ENCODE measurements at regions not wholly inside any gene's neighbourhood (a gene's known extent, or its start where the extent isn't known, plus 50 kb on each side); places are given as distances from the start of the nearest gene placed in this dataset.
"Not testable (repeated sequence)": the region's sequence is repeated elsewhere in the genome, so short reads cannot be mapped to it uniquely, and the experiment has no call there.

DNA sequence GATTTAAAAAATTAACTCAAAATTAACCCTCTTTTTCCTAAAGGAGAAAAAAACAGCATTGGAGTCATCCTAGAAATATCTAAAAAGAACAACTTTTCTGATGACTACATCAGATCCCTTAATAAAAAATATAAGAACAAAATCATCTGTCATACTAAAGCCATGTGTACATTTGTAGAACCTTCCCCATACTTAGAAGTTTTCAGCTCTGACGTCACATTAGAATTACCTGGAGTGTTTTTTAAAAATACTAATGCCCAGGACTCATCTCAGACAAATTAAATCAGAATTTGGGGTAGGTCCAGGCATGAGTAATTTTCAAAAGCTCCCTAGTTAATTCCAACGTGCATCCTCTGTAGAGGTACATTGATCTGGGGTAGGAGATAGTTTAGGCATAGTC, 598.0 kb downstream of the DSC3 start:
- no peak for DNase-seq (ENCODE audit: unreplicated experiment)
- Mint-ChIP-seq H3K4me3 (ENCODE audit: unreplicated experiment) (no peak overlapping the region), H3K27me3 (ENCODE audit: insufficient read depth, unreplicated experiment) (peaks cover 9% of the 10 kb centered on the region), H3K9me3 (ENCODE audit: unreplicated experiment) (no peaks in the 10 kb centered on the region), H3K36me3 (ENCODE audit: insufficient read depth, unreplicated experiment) (no peaks in the 10 kb centered on the region), H3K27ac (ENCODE audit: low read depth, unreplicated experiment) (no peak overlapping the region), H3K4me1 (ENCODE audit: insufficient read depth, unreplicated experiment) (no peaks in the 10 kb centered on the region)
- intact Hi-C loops (cut with micrococcal nuclease) = no loop called here
- ChIA-PET CTCF (no interaction called here), POLR2A (no interaction called here)
- no TSS peak for BruUV-seq (replicated peaks)
- TF ChIP-seq CTCF (IDR thresholded peaks at IDR 0.05; ENCODE audit: unreplicated experiment) = no peak

DNA sequence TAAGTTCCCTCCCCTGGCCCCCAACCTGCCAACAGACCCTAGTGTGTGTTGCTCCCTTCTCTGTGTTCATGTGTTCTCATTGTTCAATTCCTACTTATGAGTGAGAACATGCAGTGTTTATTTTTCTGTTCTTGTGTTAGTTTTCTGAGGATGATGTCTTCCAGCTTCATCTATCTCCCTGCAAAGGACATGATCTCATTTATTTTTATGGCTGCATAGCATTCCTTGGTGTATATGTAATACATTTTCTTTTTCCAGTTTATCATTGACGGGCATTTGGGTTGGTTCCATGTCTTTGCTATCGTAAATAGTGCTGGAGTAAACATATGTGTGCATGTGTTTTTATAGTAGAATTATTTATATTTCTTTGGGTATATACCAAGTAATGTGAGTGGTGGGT, 602.2 kb downstream of the DSC3 start:
- Mint-ChIP-seq H3K9me3 (ENCODE audit: unreplicated experiment) (no peaks in the 10 kb centered on the region), H3K27me3 (ENCODE audit: insufficient read depth, unreplicated experiment) (no peaks in the 10 kb centered on the region), H3K27ac (ENCODE audit: low read depth, unreplicated experiment) (no peak overlapping the region), H3K36me3 (ENCODE audit: insufficient read depth, unreplicated experiment) (no peaks in the 10 kb centered on the region), H3K4me1 (ENCODE audit: insufficient read depth, unreplicated experiment) (no peaks in the 10 kb centered on the region), H3K4me3 (ENCODE audit: unreplicated experiment) (no peak overlapping the region)
- ChIA-PET POLR2A (interaction anchor here (0.6 kb wide), 1 partner anchor 71 kb away, joined by 3 read pairs; no protein-coding TSS in a partner anchor), CTCF (no interaction called here)
- intact Hi-C loops (cut with micrococcal nuclease) = no loop called here
- no peak for TF ChIP-seq CTCF (IDR thresholded peaks at IDR 0.05; ENCODE audit: unreplicated experiment)
- DNase-seq (ENCODE audit: unreplicated experiment) = no peak
- BruUV-seq (replicated peaks) = no TSS peak

GRCh38 chr18:30439174-30439573, 603.4 kb downstream of the DSC3 start:
- H3K4me1 Mint-ChIP-seq (ENCODE audit: insufficient read depth, unreplicated experiment) = no peaks in the 10 kb centered on the region
- ChIA-PET POLR2A (no interaction called here), CTCF (no interaction called here)
- H3K4me3 Mint-ChIP-seq (ENCODE audit: unreplicated experiment) = no peak overlapping the region
- no peaks in the 10 kb centered on the region for H3K36me3 Mint-ChIP-seq (ENCODE audit: insufficient read depth, unreplicated experiment)
- TF ChIP-seq CTCF (IDR thresholded peaks at IDR 0.05; ENCODE audit: unreplicated experiment) = no peak
- H3K27me3 Mint-ChIP-seq (ENCODE audit: insufficient read depth, unreplicated experiment) = no peaks in the 10 kb centered on the region
- H3K27ac Mint-ChIP-seq (ENCODE audit: low read depth, unreplicated experiment) = no peak overlapping the region
- no peak for DNase-seq (ENCODE audit: unreplicated experiment)
- BruUV-seq (replicated peaks) = no TSS peak
- intact Hi-C loops (cut with micrococcal nuclease) = no loop called here
- no peaks in the 10 kb centered on the region for H3K9me3 Mint-ChIP-seq (ENCODE audit: unreplicated experiment)

DNA sequence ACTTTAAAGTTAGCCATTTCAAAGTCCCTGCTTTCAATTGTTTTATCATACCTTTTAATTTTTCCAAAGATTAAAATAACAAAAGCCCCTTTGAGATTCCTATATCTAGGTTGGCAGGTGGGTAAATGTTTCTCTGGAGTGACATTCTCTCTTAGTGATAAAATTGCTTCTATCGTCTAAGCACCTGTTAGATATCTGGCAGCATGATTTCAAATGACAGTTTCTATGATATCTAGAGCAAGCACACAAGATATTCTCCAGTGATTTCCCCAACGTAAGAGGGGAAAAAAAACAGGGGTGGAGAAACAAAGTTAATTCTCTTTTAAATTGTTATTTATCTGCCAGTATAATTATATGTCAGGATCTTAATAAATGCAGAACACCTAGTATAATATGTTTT, 610.2 kb downstream of the DSC3 start:
- ChIA-PET CTCF (no interaction called here), POLR2A (no interaction called here)
- Mint-ChIP-seq H3K27ac (ENCODE audit: low read depth, unreplicated experiment) (no peak overlapping the region), H3K27me3 (ENCODE audit: insufficient read depth, unreplicated experiment) (no peaks in the 10 kb centered on the region), H3K4me1 (ENCODE audit: insufficient read depth, unreplicated experiment) (peaks cover 6% of the 10 kb centered on the region), H3K4me3 (ENCODE audit: unreplicated experiment) (no peak overlapping the region), H3K36me3 (ENCODE audit: insufficient read depth, unreplicated experiment) (no peaks in the 10 kb centered on the region), H3K9me3 (ENCODE audit: unreplicated experiment) (no peaks in the 10 kb centered on the region)
- TF ChIP-seq CTCF (IDR thresholded peaks at IDR 0.05; ENCODE audit: unreplicated experiment) = no peak
- intact Hi-C loops (cut with micrococcal nuclease) = no loop called here
- BruUV-seq (replicated peaks) = no TSS peak
- no peak for DNase-seq (ENCODE audit: unreplicated experiment)

GRCh38 chr18:30419399-30419798, 623.1 kb downstream of the DSC3 start:
- H3K9me3 Mint-ChIP-seq (ENCODE audit: unreplicated experiment); H3K4me3 Mint-ChIP-seq (ENCODE audit: unreplicated experiment); H3K36me3 Mint-ChIP-seq (ENCODE audit: insufficient read depth, unreplicated experiment); H3K27ac Mint-ChIP-seq (ENCODE audit: low read depth, unreplicated experiment); H3K4me1 Mint-ChIP-seq (ENCODE audit: insufficient read depth, unreplicated experiment); DNase-seq (ENCODE audit: unreplicated experiment); BruUV-seq (replicated peaks); H3K27me3 Mint-ChIP-seq (ENCODE audit: insufficient read depth, unreplicated experiment); intact Hi-C loops (cut with micrococcal nuclease): not testable (repeated sequence)
- ChIA-PET CTCF (interaction anchor here (0.7 kb wide), 1 partner anchor 27 kb away, joined by 3 read pairs; no protein-coding TSS in a partner anchor), POLR2A (interaction anchor here (0.5 to 0.6 kb wide), 2 partner anchors 19 to 984 kb away, joined by 3 to 4 read pairs; no protein-coding TSS in a partner anchor)

Data from MCF 10A (cell line).